GM06990 (cell line): ENCODE measurements at regions not wholly inside any gene's neighbourhood (a gene's known extent, or its start where the extent isn't known, plus 50 kb on each side); places are given as distances from the start of the nearest gene placed in this dataset.
"Not testable (repeated sequence)": the region's sequence is repeated elsewhere in the genome, so short reads cannot be mapped to it uniquely, and the experiment has no call there.

Source experiments
- DNase-seq: peaks from one replicate; pipeline ENCODE4 v3.0.0-alpha.2; 2011; ENCODE audit not compliant: insufficient read length; ENCODE audit errors: extremely low read depth
- H3K27me3 ChIP-seq: replicated peaks from 2 replicates; pipeline ENCODE4 v1.6.0; 2011; ENCODE audit warnings: low read length; ENCODE audit not compliant: control insufficient read depth, insufficient read depth
- H3K36me3 ChIP-seq: 2 replicates; pipeline ENCODE4 v1.5.1; 2011; ENCODE audit warnings: low read length; ENCODE audit not compliant: control insufficient read depth, insufficient read depth
- H3K4me3 ChIP-seq: replicated peaks from 2 replicates; pipeline ENCODE4 v1.5.1; 2011; ENCODE audit warnings: low read depth, mild to moderate bottlenecking, control low read depth, low read length
- TF ChIP-seq, protein P1 (sequence below): IDR thresholded peaks from 2 replicates; pipeline ENCODE4 v1.5.1; 2011; ENCODE audit warnings: low read length, control low read depth, mild to moderate bottlenecking, inconsistent platforms; ENCODE audit not compliant: insufficient read depth, poor library complexity, severe bottlenecking

DNA sequence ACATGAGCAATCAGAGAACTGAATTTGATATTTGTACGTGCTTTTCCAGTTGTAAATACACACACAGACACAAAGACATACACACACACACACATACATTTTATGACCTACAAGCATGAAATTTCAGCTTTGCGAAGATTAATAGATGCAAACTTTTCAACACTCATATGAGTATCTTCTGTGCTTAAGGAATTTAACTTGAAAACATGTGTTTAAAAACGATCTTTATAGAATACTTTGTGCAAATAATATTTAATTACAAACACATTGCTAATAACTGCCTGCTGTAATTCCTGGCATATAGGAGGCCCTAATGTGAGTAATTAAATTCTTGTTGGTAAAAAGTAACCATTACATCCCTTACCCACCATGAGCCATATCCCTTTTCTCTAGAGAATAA is 107.7 kb upstream of the PLSCR5 start:
- TF ChIP-seq, protein P1, sequence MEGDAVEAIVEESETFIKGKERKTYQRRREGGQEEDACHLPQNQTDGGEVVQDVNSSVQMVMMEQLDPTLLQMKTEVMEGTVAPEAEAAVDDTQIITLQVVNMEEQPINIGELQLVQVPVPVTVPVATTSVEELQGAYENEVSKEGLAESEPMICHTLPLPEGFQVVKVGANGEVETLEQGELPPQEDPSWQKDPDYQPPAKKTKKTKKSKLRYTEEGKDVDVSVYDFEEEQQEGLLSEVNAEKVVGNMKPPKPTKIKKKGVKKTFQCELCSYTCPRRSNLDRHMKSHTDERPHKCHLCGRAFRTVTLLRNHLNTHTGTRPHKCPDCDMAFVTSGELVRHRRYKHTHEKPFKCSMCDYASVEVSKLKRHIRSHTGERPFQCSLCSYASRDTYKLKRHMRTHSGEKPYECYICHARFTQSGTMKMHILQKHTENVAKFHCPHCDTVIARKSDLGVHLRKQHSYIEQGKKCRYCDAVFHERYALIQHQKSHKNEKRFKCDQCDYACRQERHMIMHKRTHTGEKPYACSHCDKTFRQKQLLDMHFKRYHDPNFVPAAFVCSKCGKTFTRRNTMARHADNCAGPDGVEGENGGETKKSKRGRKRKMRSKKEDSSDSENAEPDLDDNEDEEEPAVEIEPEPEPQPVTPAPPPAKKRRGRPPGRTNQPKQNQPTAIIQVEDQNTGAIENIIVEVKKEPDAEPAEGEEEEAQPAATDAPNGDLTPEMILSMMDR = no peak
- no peaks in the 10 kb centered on the region for H3K27me3 ChIP-seq

DNA sequence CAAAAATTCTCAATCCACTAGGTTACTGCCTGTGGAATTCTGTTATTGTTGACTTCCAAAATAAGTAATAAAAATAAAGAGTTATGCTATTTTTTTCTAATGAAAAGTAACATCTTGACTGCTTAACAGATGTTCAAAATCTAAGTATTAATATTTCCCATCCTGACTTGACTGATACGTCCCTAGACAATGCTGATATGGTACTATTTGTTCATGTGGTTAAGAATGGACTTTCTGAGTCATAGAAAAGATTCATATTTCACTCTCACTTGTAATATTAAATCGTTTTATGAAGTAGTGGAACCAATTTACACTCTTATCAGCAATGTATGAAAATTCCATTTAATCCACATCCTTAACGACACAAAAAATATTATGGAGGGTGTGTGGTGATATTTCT is 104.8 kb upstream of the PLSCR5 start:
- Histone ChIP-seq H3K36me3 (no peaks in the 10 kb centered on the region), H3K4me3 (no peak overlapping the region), H3K27me3 (no peaks in the 10 kb centered on the region)
- no peak for DNase-seq
- TF ChIP-seq, protein P1 = no peak

More for the DNA sequence above, 107.7 kb upstream of the PLSCR5 start:
- no peak overlapping the region for H3K4me3 ChIP-seq
- no peak for DNase-seq
- H3K36me3 ChIP-seq = no peaks in the 10 kb centered on the region

GRCh38 chr3:146705225-146705624 is 100.1 kb upstream of the PLSCR5 start:
- DNase-seq = peak; percentile 18
- Histone ChIP-seq H3K27me3 (no peaks in the 10 kb centered on the region), H3K36me3 (no peaks in the 10 kb centered on the region), H3K4me3 (no peak overlapping the region)
- TF ChIP-seq, protein P1 = no peak

- Histone ChIP-seq H3K27me3 (no peaks in the 10 kb centered on the region), H3K36me3 (no peaks in the 10 kb centered on the region), H3K4me3 (no peak overlapping the region)
- no peak for DNase-seq
- TF ChIP-seq, protein P1 = no peak
Measured at GRCh38 chr3:146702237-146702636, 97.1 kb upstream of the PLSCR5 start.

DNA sequence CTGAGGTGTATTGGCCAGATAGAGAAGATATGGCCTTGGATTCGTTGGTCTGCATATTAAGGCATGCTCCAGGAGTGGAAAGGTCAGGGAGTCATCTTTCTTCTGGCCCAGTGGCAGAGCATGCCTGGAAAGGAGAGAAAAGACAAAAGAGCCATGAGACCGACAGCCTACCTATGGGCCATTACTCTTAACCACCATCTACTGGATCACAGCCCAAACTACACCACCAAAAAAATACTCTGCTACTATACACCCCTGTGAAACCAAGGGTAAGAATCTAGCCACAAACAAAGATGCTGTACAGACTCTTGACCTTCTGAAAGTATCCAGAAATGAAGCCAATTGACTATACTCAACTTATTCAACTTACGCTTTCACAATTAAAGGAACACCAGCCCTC is 96.1 kb upstream of the PLSCR5 start:
- no peak for DNase-seq
- no peak overlapping the region for H3K4me3 ChIP-seq
- TF ChIP-seq, protein P1 = no peak
- no peaks in the 10 kb centered on the region for H3K36me3 ChIP-seq
- H3K27me3 ChIP-seq = no peaks in the 10 kb centered on the region

GRCh38 chr3:146700025-146700424 is 94.9 kb upstream of the PLSCR5 start:
- not testable (repeated sequence) for H3K27me3 ChIP-seq, H3K36me3 ChIP-seq, DNase-seq, H3K4me3 ChIP-seq
